Small intestine (tissue), 7 donors: ENCODE measurements at regions not wholly inside any gene's neighbourhood (a gene's known extent, or its start where the extent isn't known, plus 50 kb on each side); places are given as distances from the start of the nearest gene placed in this dataset.

Source experiments
- DNase-seq, 2 donors: peaks; one replicate each; pipeline versions ENCODE4 v3.0.0 to v3.0.0-alpha.2; 2013
- FAIRE-seq: peaks from 2 replicates; lab custom pipeline; 2012; peaks lifted over from hg19 to GRCh38; lab: Jason Lieb, UNC
- H3K27ac ChIP-seq, 3 donors: one replicate each; pipeline ENCODE4 v1.5.1; 2013; ENCODE audit warnings: low read length in 2 of 3, mild to moderate bottlenecking in 2 of 3, control low read depth in 1 of 3, inconsistent platforms in 1 of 3, low read depth in 1 of 3, moderate library complexity in 1 of 3
- H3K27me3 ChIP-seq, 3 donors: one replicate each; pipeline ENCODE4 v1.6.1; 2013; ENCODE audit warnings: low read length in 3 of 3, inconsistent platforms in 1 of 3; ENCODE audit not compliant: control insufficient read depth in 3 of 3, insufficient read depth in 3 of 3
- H3K36me3 ChIP-seq, 3 donors: one replicate each; pipeline ENCODE4 v1.6.1; 2013; ENCODE audit warnings: low read length in 3 of 3, inconsistent platforms in 1 of 3, low read depth in 1 of 3, mild to moderate bottlenecking in 1 of 3, moderate library complexity in 1 of 3; ENCODE audit not compliant: control insufficient read depth in 3 of 3, insufficient read depth in 2 of 3
- H3K4me1 ChIP-seq, 3 donors: one replicate each; pipeline ENCODE4 v1.6.1; 2013; ENCODE audit warnings: low read length in 2 of 3, inconsistent platforms in 1 of 3, low read depth in 1 of 3, mild to moderate bottlenecking in 1 of 3, moderate library complexity in 1 of 3; ENCODE audit not compliant: control insufficient read depth in 3 of 3, insufficient read depth in 2 of 3
- H3K4me3 ChIP-seq, 3 donors: one replicate each; pipeline ENCODE4 v1.5.1; 2013; ENCODE audit warnings: low read length in 3 of 3, control low read depth in 1 of 3, inconsistent platforms in 1 of 3, low read depth in 1 of 3, mild to moderate bottlenecking in 1 of 3, moderate library complexity in 1 of 3
- H3K9me3 ChIP-seq, 2 donors: one replicate each; pipeline ENCODE4 v1.6.1; 2013; ENCODE audit warnings: low read depth in 1 of 2, low read length in 1 of 2; ENCODE audit not compliant: control insufficient read depth in 2 of 2, insufficient read depth in 1 of 2
- WGBS, 3 donors: extraction: QIAGEN DNeasy Blood & Tissue Kit; methylation state at CpG; one replicate each; pipeline ENCODE4 v1.1.7; 2013; 5-methylcytosine and 5-hydroxymethylcytosine counted together
- donor health status: healthy with polysubstance abuse.
- donor health status: control.
- donor health status: control.
- donor health status: Bipolar disorder and iron deficiency.
- donor health status: healthy.

GRCh38 chr3:159856590-159857104, 132.0 kb upstream of the IL12A start:
- Histone ChIP-seq H3K4me1 (peaks cover 0 to 5% (median 4%) of the 10 kb centered on the region in 3 donors), H3K4me3 (no peak overlapping the region), H3K27ac (peak overlapping the region in 2 of 3 donors; percentile 14 to 49), H3K36me3 (no peaks in the 10 kb centered on the region), H3K9me3 (no peaks in the 10 kb centered on the region), H3K27me3 (no peaks in the 10 kb centered on the region)
- FAIRE-seq (no peak), DNase-seq (no peak)
- WGBS, 3 donors: 41 to 56% (median 52%) methylated on average over 13 of the region's 13 CpGs

DNA sequence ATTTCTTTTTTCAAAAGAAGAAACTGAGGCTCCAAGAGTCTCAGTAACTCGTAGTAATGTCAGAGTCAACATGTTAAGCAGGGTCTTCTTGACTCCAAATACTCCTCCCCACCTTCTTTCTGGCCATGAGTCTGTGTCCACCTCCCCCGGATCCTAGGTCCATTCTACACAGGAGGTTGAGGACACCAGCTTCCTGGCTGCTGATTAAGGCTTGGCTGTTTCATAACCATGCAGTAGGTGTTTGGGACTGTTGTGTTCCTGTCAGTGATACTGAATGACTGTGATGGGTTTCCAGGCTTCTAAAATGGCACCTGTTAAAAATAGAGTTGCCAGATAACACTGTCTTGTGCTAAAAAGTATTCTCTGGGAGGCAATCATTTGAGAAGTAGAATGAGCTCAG, 130.8 kb upstream of the IL12A start:
- Histone ChIP-seq H3K4me3 (no peak overlapping the region), H3K4me1 (peaks cover 0 to 5% (median 3%) of the 10 kb centered on the region in 3 donors), H3K9me3 (no peaks in the 10 kb centered on the region), H3K36me3 (no peaks in the 10 kb centered on the region), H3K27ac (no peak overlapping the region), H3K27me3 (no peaks in the 10 kb centered on the region)
- WGBS, 3 donors: 77 to 94% (median 87%) methylated on average over 2 of the region's 2 CpGs
- no peak for FAIRE-seq
- no peak for DNase-seq

DNA sequence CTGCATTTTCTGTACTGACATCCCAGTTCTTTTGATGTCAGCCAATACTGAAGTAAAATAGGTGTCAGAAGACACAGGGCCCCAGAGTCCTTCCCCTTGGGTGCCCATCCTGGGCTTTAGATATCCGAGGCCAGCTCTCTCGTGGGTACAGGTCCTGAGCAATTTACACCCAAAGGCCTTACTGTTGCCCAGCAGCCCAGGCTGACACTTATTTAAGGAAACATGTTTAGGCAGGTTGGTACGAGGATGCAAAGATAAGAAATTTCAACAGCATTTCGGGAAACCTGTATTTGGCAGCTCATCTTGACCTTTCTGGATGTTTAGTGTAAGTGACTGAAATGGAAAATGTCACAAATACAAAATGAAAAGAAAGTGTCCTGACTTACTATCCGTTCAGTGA, 130.0 kb upstream of the IL12A start:
- DNase-seq (no peak), FAIRE-seq (no peak)
- peaks cover 0 to 5% (median 0%) of the 10 kb centered on the region in 3 donors for H3K4me1 ChIP-seq
- H3K4me3 ChIP-seq: no peak overlapping the region
- no peaks in the 10 kb centered on the region for H3K27me3 ChIP-seq
- H3K27ac ChIP-seq: no peak overlapping the region
- H3K9me3 ChIP-seq: no peaks in the 10 kb centered on the region
- 76 to 85% (median 82%) methylated on average over 5 of the region's 5 CpGs for WGBS, 3 donors
- H3K36me3 ChIP-seq: no peaks in the 10 kb centered on the region

DNA sequence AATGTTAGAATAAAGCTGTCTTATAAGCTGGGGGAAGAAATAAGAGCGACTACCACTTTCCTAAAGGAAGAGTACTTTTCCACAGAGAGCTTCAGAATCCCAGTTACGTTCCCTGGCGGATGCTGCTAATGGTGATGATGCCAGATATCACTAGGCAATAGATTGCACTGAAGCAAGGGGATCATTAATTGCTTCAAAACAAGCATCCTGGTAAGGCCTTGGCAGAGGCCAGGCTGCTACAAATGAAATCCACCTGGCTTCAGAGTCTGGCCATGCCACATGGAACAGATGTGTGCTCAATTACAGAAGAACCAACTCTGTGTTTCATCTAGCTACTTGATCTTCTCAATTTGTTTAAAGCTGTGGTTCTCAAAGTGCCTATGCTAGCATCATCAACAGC, 129.2 kb upstream of the IL12A start:
- 87 to 95% (median 88%) methylated on average over 3 of the region's 3 CpGs for WGBS, 3 donors
- H3K4me3 ChIP-seq: no peak overlapping the region
- no peaks in the 10 kb centered on the region for H3K36me3 ChIP-seq
- DNase-seq: no peak
- H3K27ac ChIP-seq: no peak overlapping the region
- H3K27me3 ChIP-seq: no peaks in the 10 kb centered on the region
- no peak for FAIRE-seq
- no peaks in the 10 kb centered on the region for H3K9me3 ChIP-seq
- peaks cover 0 to 5% (median 0%) of the 10 kb centered on the region in 3 donors for H3K4me1 ChIP-seq

DNA sequence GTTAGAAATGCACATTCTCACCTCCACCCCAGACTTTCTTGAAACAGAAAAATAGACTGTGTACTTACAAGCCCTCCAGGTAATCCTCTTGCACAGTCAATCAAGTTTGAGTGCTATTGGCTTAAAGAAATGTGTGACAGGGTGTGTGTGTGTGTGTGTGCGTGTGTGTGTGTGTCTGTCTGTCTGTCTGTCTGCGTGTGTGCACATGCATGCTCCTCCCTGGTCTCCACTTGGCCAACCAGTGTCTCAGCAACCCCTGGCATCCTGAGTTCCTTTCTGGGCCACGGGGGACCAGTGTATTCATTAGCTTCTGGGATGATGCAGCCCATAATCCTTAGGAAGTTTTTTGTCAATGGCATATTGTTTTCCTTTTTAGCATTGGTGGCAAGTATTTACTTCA, 128.8 kb upstream of the IL12A start:
- no peak overlapping the region for H3K4me3 ChIP-seq
- no peaks in the 10 kb centered on the region for H3K27me3 ChIP-seq
- peak overlapping the region in 1 of 3 donors; percentile 51 for H3K27ac ChIP-seq
- whole genome bisulfite sequencing, 3 donors: 63 to 72% (median 71%) methylated on average over 3 of the region's 3 CpGs
- FAIRE-seq (no peak), DNase-seq (no peak)
- H3K4me1 ChIP-seq: peaks cover 0 to 5% (median 0%) of the 10 kb centered on the region in 3 donors
- H3K36me3 ChIP-seq: no peaks in the 10 kb centered on the region
- no peaks in the 10 kb centered on the region for H3K9me3 ChIP-seq

GRCh38 chr3:159860269-159861116, 128.1 kb upstream of the IL12A start:
- Histone ChIP-seq H3K36me3 (no peaks in the 10 kb centered on the region), H3K9me3 (no peaks in the 10 kb centered on the region), H3K4me3 (no peak overlapping the region), H3K4me1 (peaks cover 0 to 5% (median 3%) of the 10 kb centered on the region in 3 donors), H3K27me3 (no peaks in the 10 kb centered on the region), H3K27ac (peak overlapping the region in 1 of 3 donors; percentile 51)
- FAIRE-seq: no peak
- no peak for DNase-seq
- WGBS, 3 donors: 62 to 83% (median 75%) methylated on average over 4 of the region's 4 CpGs

GRCh38 chr3:159861369-159861987, 127.2 kb upstream of the IL12A start:
- no peaks in the 10 kb centered on the region for H3K9me3 ChIP-seq
- peak overlapping the region in 1 of 3 donors; percentile 9 for H3K27ac ChIP-seq
- 74 to 85% (median 78%) methylated on average over 4 of the region's 4 CpGs for WGBS, 3 donors
- no peaks in the 10 kb centered on the region for H3K36me3 ChIP-seq
- H3K4me3 ChIP-seq: no peak overlapping the region
- H3K4me1 ChIP-seq: peaks cover 0 to 5% (median 5%) of the 10 kb centered on the region in 3 donors
- no peak for FAIRE-seq
- H3K27me3 ChIP-seq: no peaks in the 10 kb centered on the region
- DNase-seq: no peak

DNA sequence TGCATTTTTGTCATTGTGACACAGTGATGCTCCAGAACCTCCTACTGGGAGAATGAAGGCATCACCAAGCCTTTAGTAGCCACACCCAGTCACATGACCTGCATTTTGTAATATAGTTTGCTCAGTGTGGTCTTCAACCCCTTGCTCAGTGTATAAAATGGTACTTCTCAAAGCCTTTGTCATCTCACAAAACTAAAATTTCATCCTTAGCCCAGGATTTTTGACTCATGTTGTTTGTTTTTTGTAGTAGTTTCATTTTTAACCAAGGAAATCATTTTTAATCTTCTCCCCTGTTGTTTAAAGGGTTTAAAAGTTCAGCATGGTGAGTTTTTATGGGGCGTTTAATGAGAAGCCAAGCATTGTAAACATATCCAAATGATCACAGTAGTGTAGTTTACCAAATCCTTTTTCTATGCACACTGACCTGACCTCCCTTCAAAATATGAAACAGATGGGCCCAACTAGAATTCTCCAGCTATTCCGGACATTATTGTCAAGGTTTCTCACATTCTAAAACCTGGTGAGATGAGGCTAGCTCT, 123.5 kb upstream of the IL12A start:
- 53 to 65% (median 62%) methylated on average over 2 of the region's 2 CpGs for WGBS, 3 donors
- Histone ChIP-seq H3K27ac (no peak overlapping the region), H3K9me3 (no peaks in the 10 kb centered on the region), H3K36me3 (no peaks in the 10 kb centered on the region), H3K27me3 (no peaks in the 10 kb centered on the region), H3K4me3 (no peak overlapping the region), H3K4me1 (peaks cover 0 to 5% (median 0%) of the 10 kb centered on the region in 3 donors)
- DNase-seq: no peak
- FAIRE-seq: no peak
